MCF 10A (cell line): ENCODE measurements at regions not wholly inside any gene's neighbourhood (a gene's known extent, or its start where the extent isn't known, plus 50 kb on each side); places are given as distances from the start of the nearest gene placed in this dataset.
A peak's percentile ranks its signal among the peaks of the same experiment; 100 is the strongest.

ENCODE experiments used
- BruUV-seq: library from RNA; stranded (reverse); fragments of 400-500 nt; replicated peaks from 2 replicates; lab custom pipeline; 2021; lab: Mats Ljungman, UMichigan
- CTCF ChIA-PET: fragments of 300-600 bp; sonication (Branson Sonifier 250); formaldehyde crosslinking; extraction: SDS; loops from one replicate; lab custom pipeline; 2021; ENCODE audit warnings: antibody characterized with exemption, inconsistent platforms; lab: Yijun Ruan, JAX
- POLR2A ChIA-PET: fragments of 300-600, 350-650 bp; sonication (Branson Sonifier 250); formaldehyde crosslinking; extraction: SDS; loops from one replicate; lab custom pipeline; 2020; ENCODE audit warnings: antibody characterized with exemption, inconsistent platforms; lab: Yijun Ruan, JAX
- DNase-seq: peaks from one replicate; pipeline ENCODE4 v3.0.0-alpha.2; 2018; ENCODE audit not compliant: unreplicated experiment
- H3K27ac Mint-ChIP-seq: one replicate; pipeline ENCODE4 v1.8.0; 2022; ENCODE audit warnings: mild to moderate bottlenecking, low read depth, mixed read lengths; ENCODE audit not compliant: unreplicated experiment
- H3K27me3 Mint-ChIP-seq: one replicate; pipeline ENCODE4 v1.8.0; 2022; ENCODE audit warnings: mixed read lengths; ENCODE audit not compliant: insufficient read depth, unreplicated experiment
- H3K36me3 Mint-ChIP-seq: one replicate; pipeline ENCODE4 v1.8.0; 2022; ENCODE audit warnings: mild to moderate bottlenecking, moderate library complexity, mixed read lengths; ENCODE audit not compliant: insufficient read depth, unreplicated experiment
- H3K4me1 Mint-ChIP-seq: one replicate; pipeline ENCODE4 v1.8.0; 2022; ENCODE audit warnings: mixed read lengths; ENCODE audit not compliant: insufficient read depth, unreplicated experiment
- H3K4me3 Mint-ChIP-seq: one replicate; pipeline ENCODE4 v1.8.0; 2022; ENCODE audit warnings: mild to moderate bottlenecking, moderate library complexity, mixed read lengths; ENCODE audit not compliant: unreplicated experiment
- H3K9me3 Mint-ChIP-seq: one replicate; pipeline ENCODE4 v1.8.0; 2022; ENCODE audit warnings: mixed read lengths; ENCODE audit not compliant: unreplicated experiment
- CTCF ChIP-seq: fragments of 200-600 bp; IDR thresholded peaks from one replicate; pipeline ENCODE4 v1.8.0; 2022; ENCODE audit warnings: antibody characterized with exemption, mild to moderate bottlenecking; ENCODE audit not compliant: unreplicated experiment
- intact Hi-C: fragments of 100-400 bp; cut with micrococcal nuclease; formaldehyde crosslinking; loops from 2 replicates; pipeline ENCODE4 v1.14.1; 2022

DNA sequence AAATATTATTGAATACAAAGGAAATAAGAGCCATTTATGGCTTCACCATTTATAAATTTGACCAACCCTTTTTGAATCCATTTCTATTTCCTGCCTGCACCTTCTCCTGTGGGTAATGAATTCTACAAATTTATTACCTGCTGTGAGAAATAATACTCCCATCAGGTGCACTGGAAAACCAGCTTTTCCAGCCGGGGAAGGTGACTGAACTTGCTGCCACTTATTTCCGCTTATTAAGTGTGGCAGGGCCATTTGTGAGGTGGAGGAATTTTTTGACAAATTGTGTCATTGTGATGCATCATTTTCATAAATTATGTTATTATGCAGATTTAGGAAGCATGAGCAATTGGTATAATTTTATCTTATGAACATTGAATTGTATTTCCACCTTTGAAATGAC, 151.1 kb downstream of the SQOR start:
- POLR2A ChIA-PET, result no interaction called here
- no peak overlapping the region for H3K4me3 Mint-ChIP-seq
- TF ChIP-seq CTCF, result no peak
- no TSS peak for BruUV-seq
- no peak for DNase-seq
- H3K4me1 Mint-ChIP-seq, result peaks cover 8% of the 10 kb centered on the region
- intact Hi-C loops, result no loop called here
- H3K36me3 Mint-ChIP-seq, result peaks cover 6% of the 10 kb centered on the region
- CTCF ChIA-PET, result interaction anchor here (0.5 to 3.4 kb wide), 3 partner anchors 10 to 495 kb away, joined by 3 to 17 read pairs (median 3); no protein-coding TSS in a partner anchor
- H3K27me3 Mint-ChIP-seq, result no peaks in the 10 kb centered on the region
- no peak overlapping the region for H3K27ac Mint-ChIP-seq
- no peaks in the 10 kb centered on the region for H3K9me3 Mint-ChIP-seq

- peak; percentile 44 for TF ChIP-seq CTCF
- ChIA-PET POLR2A (interaction anchor here (0.6 to 1.5 kb wide), 2 partner anchors 85 to 148 kb away, joined by 4 to 5 read pairs; no protein-coding TSS in a partner anchor), CTCF (interaction anchor here (0.6 to 5.8 kb wide), 36 partner anchors 8 to 1889 kb away, joined by 3 to 74 read pairs (median 4); no protein-coding TSS in a partner anchor)
- H3K27me3 Mint-ChIP-seq, result peaks cover 27% of the 10 kb centered on the region
- H3K36me3 Mint-ChIP-seq, result peaks cover 12% of the 10 kb centered on the region
- intact Hi-C loops, result loop anchor here (1.0 kb wide), 1 partner anchor 75 kb away; no protein-coding TSS in a partner anchor
- no TSS peak for BruUV-seq
- no peak overlapping the region for H3K27ac Mint-ChIP-seq
- H3K4me1 Mint-ChIP-seq, result peaks cover 5% of the 10 kb centered on the region
- no peaks in the 10 kb centered on the region for H3K9me3 Mint-ChIP-seq
- DNase-seq, result peak; percentile 40
- H3K4me3 Mint-ChIP-seq, result no peak overlapping the region
Measured at GRCh38 chr15:45790325-45790943, 155.6 kb downstream of the SQOR start.

DNA sequence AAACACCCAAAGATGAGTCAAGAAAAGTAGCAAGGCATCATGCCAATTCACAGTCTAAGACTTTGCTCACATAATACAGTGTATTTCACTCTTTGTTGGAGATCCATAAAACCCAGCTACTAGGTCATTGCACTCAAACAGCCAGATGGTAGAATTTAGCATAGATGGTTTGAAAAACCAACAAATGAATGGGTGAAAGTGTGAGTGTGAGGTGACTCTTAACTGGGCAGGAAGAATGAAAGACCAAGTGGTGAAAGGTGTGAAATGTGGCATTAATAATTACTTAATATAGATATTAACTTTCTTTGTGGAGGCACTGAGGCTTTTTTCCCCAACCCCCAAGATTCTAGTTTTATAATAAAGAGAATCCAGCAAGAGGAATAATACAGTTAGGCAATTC, 159.5 kb downstream of the SQOR start:
- H3K4me3 Mint-ChIP-seq, result no peak overlapping the region

More for the DNA sequence above, 159.5 kb downstream of the SQOR start:
- H3K27ac Mint-ChIP-seq, result no peak overlapping the region
- no peaks in the 10 kb centered on the region for H3K9me3 Mint-ChIP-seq
- H3K27me3 Mint-ChIP-seq, result peaks cover 27% of the 10 kb centered on the region
- CTCF ChIA-PET, result interaction anchor here (0.6 to 3.7 kb wide), 28 partner anchors 8 to 1389 kb away, joined by 3 to 38 read pairs (median 5); no protein-coding TSS in a partner anchor
- no peak for DNase-seq
- H3K4me1 Mint-ChIP-seq, result peaks cover 5% of the 10 kb centered on the region
- BruUV-seq, result no TSS peak
- intact Hi-C loops, result loop anchor here (2.0 kb wide), 2 partner anchors 298 to 518 kb away; no protein-coding TSS in a partner anchor
- peaks cover 12% of the 10 kb centered on the region for H3K36me3 Mint-ChIP-seq
- POLR2A ChIA-PET, result interaction anchor here (1.2 kb wide), 1 partner anchor 16 kb away, joined by 3 read pairs; no protein-coding TSS in a partner anchor
- no peak for TF ChIP-seq CTCF
